ENCODE measurements at regions not wholly inside any gene's neighbourhood (a gene's known extent, or its start where the extent isn't known, plus 50 kb on each side); places are given as distances from the start of the nearest gene placed in this dataset.

- TF ChIP-seq POLR2AphosphoS5 (IDR thresholded peaks at IDR 0.05; ENCODE audit: low read depth, low read length) (no peak), SPI1 (IDR thresholded peaks at IDR 0.05; ENCODE audit: low read depth, low read length) (no peak), POLR2A (IDR thresholded peaks at IDR 0.05; ENCODE audit: low read depth, low read length) (no peak), TAF1 (IDR thresholded peaks at IDR 0.05; ENCODE audit: low read depth, low read length) (no peak), PAX5 (IDR thresholded peaks at IDR 0.05; ENCODE audit: insufficient read depth, low read length, severe bottlenecking) (no peak), POU2F2 (IDR thresholded peaks at IDR 0.05; ENCODE audit: low read depth, low read length) (no peak)
These were observed 120.2 kb downstream of the INHBB start for GRCh38 chr2:120465989-120466703.

Data from GM12891 (cell line).